ENCODE measurements at regions not wholly inside any gene's neighbourhood (a gene's known extent, or its start where the extent isn't known, plus 50 kb on each side); places are given as distances from the start of the nearest gene placed in this dataset.

DNA sequence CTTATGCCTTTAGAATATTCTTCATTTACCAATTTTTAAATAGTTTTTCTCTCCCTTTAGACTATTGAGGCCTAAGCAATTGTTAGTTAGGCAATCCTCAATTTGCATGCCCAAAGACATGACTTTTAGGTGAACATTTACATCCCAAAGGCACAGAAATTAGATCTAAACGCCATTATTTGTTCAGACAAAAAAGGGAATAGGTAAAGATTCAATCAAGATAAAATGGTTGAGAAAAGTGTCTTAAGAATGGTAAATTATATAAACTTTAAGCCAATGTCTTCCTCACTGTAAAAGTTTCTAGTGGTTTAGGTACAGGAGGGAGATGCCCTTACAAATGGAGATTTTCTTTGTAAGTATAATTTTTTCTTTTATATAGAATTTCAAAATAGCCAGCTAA lies 50.2 kb upstream of the MME start:
- Histone ChIP-seq H3K27ac (no peak overlapping the region), H3K79me2 (no peaks in the 10 kb centered on the region), H2AFZ (no peak overlapping the region), H3K4me2 (ENCODE audit: low read length) (no peak overlapping the region), H3K27me3 (ENCODE audit: control insufficient read depth, insufficient read depth, low read length) (no peaks in the 10 kb centered on the region), H3K9me3 (ENCODE audit: control insufficient read depth, low read length) (no peaks in the 10 kb centered on the region), H3K4me1 (no peaks in the 10 kb centered on the region), H3K4me3 (ENCODE audit: low read depth, low read length) (no peak overlapping the region), H3K36me3 (ENCODE audit: control insufficient read depth, insufficient read depth, low read length) (no peaks in the 10 kb centered on the region), H3K9ac (no peak overlapping the region)
- TF ChIP-seq, protein P1, sequence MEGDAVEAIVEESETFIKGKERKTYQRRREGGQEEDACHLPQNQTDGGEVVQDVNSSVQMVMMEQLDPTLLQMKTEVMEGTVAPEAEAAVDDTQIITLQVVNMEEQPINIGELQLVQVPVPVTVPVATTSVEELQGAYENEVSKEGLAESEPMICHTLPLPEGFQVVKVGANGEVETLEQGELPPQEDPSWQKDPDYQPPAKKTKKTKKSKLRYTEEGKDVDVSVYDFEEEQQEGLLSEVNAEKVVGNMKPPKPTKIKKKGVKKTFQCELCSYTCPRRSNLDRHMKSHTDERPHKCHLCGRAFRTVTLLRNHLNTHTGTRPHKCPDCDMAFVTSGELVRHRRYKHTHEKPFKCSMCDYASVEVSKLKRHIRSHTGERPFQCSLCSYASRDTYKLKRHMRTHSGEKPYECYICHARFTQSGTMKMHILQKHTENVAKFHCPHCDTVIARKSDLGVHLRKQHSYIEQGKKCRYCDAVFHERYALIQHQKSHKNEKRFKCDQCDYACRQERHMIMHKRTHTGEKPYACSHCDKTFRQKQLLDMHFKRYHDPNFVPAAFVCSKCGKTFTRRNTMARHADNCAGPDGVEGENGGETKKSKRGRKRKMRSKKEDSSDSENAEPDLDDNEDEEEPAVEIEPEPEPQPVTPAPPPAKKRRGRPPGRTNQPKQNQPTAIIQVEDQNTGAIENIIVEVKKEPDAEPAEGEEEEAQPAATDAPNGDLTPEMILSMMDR (IDR thresholded peaks at IDR 0.05): no peak

DNA sequence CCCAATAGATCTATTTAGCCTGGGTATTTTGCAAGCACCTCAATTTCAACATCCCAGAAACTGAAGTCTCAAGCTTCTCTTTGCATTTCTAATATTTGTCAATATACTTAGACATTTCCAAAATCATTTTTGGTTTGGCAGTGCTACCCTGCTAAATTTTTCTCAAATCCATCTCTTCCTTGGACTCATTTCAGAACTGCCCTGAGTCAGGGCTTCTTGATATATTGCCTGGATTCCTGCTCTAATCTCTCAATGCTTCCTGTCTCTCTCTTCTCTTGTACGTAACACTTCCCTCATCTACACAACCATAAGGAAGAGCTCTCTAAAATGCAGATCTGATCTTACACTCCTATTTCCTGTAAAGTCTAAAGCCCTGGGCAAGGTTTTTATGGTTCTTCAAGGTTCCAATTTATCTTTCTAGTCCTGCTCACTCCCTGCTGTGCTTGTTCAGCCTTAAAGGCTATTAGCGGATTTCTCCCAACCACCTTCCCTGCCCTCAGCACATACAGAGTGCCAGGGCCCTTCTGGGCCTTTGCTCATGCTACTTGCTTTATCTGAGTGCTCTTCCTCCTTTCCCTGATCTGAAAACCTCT lies 53.0 kb upstream of the MME start:
- peak overlapping the region; percentile 28 for H2AFZ ChIP-seq
- H3K27ac ChIP-seq: no peak overlapping the region
- no peaks in the 10 kb centered on the region for H3K36me3 ChIP-seq (ENCODE audit: control insufficient read depth, insufficient read depth, low read length)
- no peaks in the 10 kb centered on the region for H3K4me1 ChIP-seq
- no peak overlapping the region for H3K4me2 ChIP-seq (ENCODE audit: low read length)
- TF ChIP-seq, protein P1 (IDR thresholded peaks at IDR 0.05): no peak
- H3K27me3 ChIP-seq (ENCODE audit: control insufficient read depth, insufficient read depth, low read length): no peaks in the 10 kb centered on the region
- H3K9ac ChIP-seq: no peak overlapping the region
- H3K79me2 ChIP-seq: no peaks in the 10 kb centered on the region
- H3K4me3 ChIP-seq (ENCODE audit: low read depth, low read length): no peak overlapping the region
- no peaks in the 10 kb centered on the region for H3K9me3 ChIP-seq (ENCODE audit: control insufficient read depth, low read length)

DNA sequence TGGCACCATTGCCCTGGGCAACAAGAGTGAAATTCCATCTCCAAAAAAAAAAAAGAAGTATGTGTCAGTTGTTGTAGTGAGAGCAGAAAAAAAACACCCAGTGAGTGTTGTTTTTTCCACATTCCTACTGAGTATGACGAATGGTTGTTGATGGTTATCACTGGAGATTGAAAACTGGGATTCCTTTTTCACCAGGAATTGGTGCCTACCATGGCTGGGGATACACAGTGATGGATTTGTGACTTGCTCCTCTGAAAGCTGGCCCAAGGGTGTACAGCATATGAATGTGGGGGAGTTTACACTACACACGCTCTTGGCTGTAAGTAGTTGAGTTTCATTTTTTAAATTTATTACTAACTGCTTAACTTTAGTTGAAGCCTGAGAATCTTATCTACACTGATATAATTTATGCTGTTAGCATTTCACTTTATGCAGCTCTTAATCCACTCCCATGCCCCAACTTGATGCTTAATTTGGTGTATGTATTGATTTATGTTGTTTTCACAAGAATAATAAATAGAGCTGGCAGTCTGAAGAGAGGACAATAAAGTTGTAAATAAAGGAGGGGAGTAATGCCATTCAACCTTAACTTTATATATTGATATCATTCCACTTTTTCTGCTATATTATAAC lies 56.0 kb upstream of the MME start:
- Histone ChIP-seq H3K4me2 (ENCODE audit: low read length) (no peak overlapping the region), H2AFZ (no peak overlapping the region), H3K4me3 (ENCODE audit: low read depth, low read length) (no peak overlapping the region), H3K9ac (no peak overlapping the region), H3K9me3 (ENCODE audit: control insufficient read depth, low read length) (no peaks in the 10 kb centered on the region), H3K36me3 (ENCODE audit: control insufficient read depth, insufficient read depth, low read length) (no peaks in the 10 kb centered on the region), H3K27me3 (ENCODE audit: control insufficient read depth, insufficient read depth, low read length) (no peaks in the 10 kb centered on the region), H3K27ac (no peak overlapping the region), H3K79me2 (no peaks in the 10 kb centered on the region), H3K4me1 (peaks cover 5% of the 10 kb centered on the region)
- TF ChIP-seq, protein P1 (IDR thresholded peaks at IDR 0.05): no peak

DNA sequence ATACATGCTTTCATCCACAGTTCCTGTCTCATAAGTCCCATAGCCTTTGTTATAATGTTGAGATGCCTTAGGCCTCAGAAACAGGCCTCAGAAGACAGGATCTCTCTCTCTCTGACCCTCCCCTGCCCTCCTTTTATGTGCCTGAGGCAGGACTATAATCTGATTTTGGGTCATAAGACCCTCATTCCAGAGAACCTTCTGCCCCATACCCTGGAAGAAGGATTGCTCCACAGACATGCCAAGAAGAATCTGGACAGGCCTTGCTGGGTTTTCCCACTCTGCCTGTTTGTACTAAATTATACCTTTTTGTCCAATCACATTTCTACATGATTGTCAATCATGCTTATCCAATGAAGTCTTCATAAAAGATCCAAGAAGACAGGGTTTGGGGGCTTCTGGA lies 57.2 kb upstream of the MME start:
- no peaks in the 10 kb centered on the region for H3K9me3 ChIP-seq (ENCODE audit: control insufficient read depth, low read length)
- H3K4me2 ChIP-seq (ENCODE audit: low read length): no peak overlapping the region
- H3K79me2 ChIP-seq: no peaks in the 10 kb centered on the region
- no peak overlapping the region for H3K27ac ChIP-seq
- TF ChIP-seq, protein P1 (IDR thresholded peaks at IDR 0.05): no peak
- no peak overlapping the region for H3K9ac ChIP-seq
- peaks cover 12% of the 10 kb centered on the region for H3K4me1 ChIP-seq
- no peak overlapping the region for H2AFZ ChIP-seq
- H3K36me3 ChIP-seq (ENCODE audit: control insufficient read depth, insufficient read depth, low read length): no peaks in the 10 kb centered on the region
- H3K4me3 ChIP-seq (ENCODE audit: low read depth, low read length): no peak overlapping the region
- H3K27me3 ChIP-seq (ENCODE audit: control insufficient read depth, insufficient read depth, low read length): no peaks in the 10 kb centered on the region

DNA sequence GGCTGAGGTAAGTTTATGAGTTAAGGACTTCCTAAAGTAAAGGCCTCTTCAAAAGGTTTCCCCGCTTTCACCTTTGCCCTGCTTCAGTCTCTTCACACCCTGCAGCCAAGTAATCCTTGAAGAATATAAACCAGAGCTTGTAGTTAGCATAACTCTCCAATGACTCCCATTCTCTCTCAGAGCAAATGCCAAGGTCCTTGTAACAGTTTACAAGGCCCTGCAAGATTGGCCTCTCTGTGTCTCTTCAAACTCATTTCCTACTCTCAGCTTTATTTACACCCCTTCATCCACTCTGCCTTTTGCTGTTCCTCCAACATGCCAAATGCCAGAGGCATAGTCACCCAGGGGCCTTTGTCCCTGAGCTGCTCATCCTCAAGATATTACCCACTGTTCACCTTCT lies 60.5 kb upstream of the MME start:
- Histone ChIP-seq H3K79me2 (no peaks in the 10 kb centered on the region), H3K9ac (no peak overlapping the region), H3K36me3 (ENCODE audit: control insufficient read depth, insufficient read depth, low read length) (no peaks in the 10 kb centered on the region), H3K27ac (no peak overlapping the region), H2AFZ (peak overlapping the region; percentile 52), H3K4me2 (ENCODE audit: low read length) (no peak overlapping the region), H3K27me3 (ENCODE audit: control insufficient read depth, insufficient read depth, low read length) (no peaks in the 10 kb centered on the region), H3K4me3 (ENCODE audit: low read depth, low read length) (no peak overlapping the region), H3K4me1 (peaks cover 12% of the 10 kb centered on the region), H3K9me3 (ENCODE audit: control insufficient read depth, low read length) (no peaks in the 10 kb centered on the region)
- TF ChIP-seq, protein P1 (IDR thresholded peaks at IDR 0.05): no peak

Data from parathyroid adenoma (tissue), 2 donors.